NCI-H1092 treated with DMSO at 0.1 percent for 48 hours (cell line): ENCODE measurements at regions not wholly inside any gene's neighbourhood (a gene's known extent, or its start where the extent isn't known, plus 50 kb on each side); places are given as distances from the start of the nearest gene placed in this dataset.
"Not testable (repeated sequence)": the region's sequence is repeated elsewhere in the genome, so short reads cannot be mapped to it uniquely, and the experiment has no call there.

Experiments
- DNase-seq: peaks from one replicate; lab custom pipeline; 2025; lab: John Stamatoyannopoulos, UW

DNA sequence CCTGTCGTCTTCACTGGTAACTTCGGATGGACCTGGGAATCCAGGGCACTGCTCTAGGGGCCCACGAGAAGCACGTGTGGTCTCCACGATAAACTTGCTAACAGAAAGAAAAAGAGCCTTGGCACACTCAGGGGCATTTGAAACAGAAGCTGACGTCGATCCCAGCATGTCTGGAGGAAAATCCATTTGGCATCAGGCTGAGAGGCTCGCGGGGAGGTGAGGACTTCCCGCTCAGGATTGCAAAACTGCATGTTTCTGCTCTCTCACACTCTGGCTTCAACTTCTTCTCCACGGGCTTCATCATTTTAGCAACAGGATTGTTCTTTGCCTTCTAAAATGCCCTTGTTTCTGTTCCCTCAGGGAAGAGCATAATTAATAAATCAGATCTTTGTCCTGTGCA lies 181.7 kb upstream of the COPS8 start:
- no peak for DNase-seq

DNA sequence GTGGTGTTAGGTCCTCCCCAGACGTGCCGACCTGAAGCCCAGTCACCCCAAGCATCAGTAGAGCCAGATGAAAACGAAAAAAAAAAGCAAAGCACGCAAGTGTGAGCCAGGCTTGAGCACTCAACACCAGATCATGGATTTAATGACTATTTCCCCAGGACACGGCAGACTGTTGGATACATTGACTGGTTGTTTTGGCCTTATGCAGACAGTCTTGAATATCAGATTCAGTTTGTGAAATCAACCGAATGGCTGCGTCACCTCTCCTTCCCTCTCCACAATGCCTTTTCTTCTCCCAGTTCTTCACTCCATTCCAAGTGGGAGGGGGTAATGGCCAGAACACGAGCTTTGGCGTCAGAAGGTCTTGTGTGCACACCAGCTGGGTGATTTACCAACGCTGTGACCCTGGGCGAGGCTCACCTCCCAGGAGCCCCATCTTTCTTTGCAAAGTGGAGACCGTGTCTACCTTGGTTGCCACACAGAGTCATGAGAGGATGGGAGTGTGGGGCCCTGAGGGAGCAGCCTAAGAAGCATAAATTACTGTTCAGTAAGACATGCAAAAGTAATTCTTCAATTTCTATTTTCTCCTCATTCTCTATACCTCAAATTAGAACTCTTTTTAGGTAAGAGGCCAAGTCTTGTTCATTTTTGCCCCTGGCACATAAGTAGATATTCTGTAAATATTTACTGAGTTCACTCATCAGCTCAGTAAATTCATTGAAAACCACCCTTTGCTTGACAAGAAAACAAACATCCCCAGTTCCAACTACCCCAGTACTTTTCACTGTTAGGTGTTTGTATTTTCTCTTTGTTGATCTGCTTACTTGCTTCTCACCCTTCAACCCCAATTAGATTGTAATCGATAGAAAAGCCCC lies 181.1 kb upstream of the COPS8 start:
- DNase-seq: no peak

DNA sequence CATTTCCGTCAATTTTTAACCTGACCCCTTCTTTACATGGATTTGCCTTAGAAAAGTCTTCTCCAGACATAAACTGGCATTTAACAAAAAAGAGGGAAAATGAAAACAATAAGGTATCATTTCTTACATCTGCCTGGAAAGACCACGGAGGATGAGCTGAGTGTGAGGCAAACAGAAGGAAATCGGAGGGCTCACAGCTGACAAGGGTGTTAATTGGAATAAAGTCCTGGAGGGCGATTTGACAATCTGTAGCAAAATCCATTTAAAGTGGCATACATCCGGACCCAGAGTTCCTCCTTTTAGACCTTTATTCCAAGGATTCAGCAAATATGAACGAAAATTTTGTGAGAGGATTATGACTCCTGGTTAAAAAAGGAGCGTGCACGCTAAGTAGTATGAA lies 179.7 kb upstream of the COPS8 start:
- no peak for DNase-seq

DNA sequence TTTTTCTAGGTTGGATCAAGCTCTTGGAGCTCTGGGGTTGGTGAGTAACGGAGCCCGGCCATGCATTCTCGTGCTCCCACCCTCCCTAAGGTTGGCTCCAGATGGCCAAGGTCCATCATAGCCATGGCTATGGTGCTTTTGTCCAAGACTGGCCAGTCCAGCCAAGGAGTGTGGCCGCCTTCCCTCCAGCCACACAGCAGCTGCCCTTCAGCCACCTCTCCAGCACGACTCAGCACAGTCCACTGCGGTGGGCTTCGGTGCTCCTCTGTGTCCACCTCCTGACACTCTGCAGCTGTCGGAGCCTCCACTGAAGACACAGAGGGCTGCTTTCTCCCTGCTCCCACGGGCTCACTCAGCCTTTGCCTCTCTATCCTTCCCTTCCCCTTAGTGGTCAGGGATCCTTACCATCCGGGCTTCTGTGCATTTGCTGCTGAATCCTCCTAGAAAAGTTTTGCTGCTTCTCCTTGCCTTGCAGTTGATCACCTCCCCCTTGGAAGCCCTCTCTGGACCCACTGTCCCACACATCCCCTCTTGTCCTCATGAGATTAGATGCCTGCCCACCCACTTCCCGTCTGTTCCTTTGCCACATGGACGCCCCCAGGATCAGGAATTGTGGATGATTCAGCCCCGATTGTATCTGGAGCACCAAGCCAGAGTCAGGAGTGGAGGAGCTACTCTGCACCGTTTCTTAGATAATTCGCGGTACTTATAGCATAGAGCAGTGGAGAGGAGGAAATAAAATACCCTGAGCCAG lies 177.1 kb upstream of the COPS8 start:
- no peak for DNase-seq

DNA sequence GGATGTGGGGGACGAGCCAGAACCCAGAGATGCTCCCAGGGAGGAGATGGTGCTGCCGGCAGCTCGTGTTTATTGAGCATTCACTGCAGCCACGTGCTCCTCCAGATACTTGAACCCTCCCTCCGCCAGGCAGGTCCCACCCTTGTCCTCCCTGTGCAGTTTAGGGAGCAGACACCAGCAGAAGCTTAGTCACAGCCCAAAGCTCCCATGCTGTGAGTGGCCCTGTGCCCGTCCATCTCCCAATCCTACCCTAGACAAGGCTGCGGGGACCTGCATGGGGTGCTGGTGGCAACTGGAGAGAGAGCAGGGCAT lies 176.5 kb upstream of the COPS8 start:
- no peak for DNase-seq

DNA sequence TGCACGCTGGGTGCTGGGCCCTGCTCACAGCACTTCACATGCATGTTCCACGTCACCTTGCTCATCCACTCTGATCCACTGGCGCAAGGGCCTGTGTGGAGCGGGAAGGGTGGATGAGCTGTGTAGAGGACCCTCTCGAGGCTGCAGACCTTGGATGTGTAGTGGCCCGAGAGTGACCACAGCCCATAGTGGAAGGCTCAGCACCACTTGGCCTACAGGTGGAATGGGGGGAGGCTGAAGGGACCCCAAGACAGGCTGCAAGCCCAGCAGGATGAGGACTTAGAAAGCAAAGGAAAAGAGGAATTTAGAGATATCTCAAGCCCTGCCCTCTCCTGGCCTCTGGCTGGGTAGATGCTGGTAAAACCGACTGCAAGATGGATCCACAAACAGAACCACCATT lies 175.9 kb upstream of the COPS8 start:
- no peak for DNase-seq

DNA sequence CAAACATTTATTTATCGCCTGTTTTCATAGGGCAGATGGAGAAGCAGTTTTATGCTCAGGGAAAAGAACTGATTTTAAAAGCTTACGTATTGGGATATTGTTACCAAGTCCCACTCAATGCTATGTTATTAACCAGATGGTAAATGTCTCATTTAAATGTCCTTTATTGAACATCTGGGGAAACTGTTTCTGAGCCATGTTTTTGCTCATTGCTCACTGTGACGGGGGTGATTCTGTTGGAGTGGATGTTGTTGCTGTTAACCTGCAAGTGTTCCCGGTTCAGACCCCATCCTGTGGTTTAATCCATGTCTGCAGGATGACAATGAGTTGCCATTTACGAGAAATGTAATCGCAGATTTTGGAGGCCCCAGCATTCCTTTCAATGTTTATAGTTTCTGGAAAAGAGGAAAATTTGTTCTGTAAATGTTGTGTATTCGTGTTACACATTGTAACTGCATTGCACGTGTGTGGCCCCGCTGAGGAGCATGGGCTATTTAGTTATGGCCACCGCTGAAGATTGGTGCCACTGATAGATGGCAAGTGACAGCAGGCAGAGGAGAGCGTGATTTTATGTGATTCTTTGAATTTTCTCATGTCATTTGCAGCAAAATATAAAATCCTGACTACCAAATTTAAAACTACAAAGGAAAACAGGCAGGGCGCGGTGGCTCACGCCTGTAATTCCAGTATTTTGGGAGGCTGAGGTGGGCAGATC lies 174.8 kb upstream of the COPS8 start:
- DNase-seq: no peak

DNA sequence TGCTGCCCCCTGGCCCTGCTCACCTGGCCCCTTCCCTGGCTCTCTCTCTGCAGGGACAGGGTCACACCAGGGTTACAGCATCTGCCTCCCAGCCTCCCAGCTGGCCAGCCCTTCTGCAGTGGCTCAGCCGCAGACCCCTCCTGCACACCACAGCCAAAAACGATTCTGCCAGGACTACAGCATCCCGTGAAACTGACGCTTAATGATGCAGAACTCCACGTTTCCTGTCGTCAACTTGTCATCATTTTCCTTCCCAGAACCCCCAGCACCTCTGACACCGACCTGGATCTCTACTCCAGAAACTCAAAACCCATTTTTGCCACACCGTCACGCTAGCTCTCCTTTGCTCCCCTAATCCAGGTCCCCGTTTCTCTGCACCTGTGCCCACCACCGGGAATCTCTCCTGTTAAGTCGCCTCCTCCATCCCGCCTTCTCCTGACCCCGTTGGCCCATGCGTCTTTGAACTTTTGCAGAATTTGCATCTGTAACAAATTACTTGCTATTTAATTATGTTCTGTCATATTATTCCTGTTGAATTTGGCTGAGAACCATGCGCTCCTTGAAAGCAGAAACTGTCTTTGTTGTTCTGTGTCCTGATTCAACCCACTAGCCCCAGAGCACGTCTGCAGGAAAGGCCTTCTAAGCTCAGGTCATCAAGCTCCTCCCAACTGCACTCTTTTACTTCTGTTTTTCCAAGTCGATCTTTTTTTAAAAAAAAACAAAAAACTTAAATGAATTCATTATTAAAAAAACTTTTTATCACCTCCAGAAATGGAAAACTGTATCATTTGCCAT lies 173.2 kb upstream of the COPS8 start:
- DNase-seq: no peak

DNA sequence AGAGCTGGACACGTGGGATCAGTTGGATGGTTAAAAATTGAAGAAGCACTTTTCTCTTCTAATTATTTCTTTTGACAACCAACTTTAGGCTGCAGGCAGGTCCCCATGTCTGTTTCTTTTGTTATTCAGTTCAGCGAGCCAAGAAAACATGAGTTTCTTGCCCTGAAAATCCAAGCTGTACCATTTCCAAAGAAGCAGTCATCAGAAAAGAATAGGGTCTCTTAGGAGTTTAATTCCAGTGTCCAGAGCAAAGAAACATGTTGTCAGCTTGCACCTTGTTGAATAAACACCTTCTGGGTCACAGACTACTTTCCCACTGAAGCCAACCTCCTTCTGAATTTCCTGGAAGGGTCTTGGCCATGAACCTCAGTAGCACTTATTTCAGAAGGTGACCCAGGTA lies 170.5 kb upstream of the COPS8 start:
- DNase-seq: no peak

DNA sequence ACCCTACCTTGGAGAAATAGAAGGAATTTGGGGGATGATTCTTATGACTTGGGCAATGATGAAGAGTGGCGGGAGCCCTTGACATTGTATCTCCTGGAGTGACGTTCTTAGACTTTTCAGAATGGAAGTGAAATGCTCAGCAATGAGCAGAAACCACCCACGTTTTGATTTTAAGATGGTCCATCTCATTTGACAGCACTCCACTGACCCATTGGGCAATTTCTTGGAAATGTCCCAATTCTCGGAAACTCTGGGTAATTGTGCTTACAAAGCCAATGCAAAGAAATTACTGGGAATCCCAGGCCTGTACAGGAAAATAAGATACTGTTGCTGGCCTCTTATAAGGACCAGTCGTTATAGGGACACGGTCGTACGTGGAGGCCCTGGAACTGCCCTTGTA lies 170.0 kb upstream of the COPS8 start:
- no peak for DNase-seq

DNA sequence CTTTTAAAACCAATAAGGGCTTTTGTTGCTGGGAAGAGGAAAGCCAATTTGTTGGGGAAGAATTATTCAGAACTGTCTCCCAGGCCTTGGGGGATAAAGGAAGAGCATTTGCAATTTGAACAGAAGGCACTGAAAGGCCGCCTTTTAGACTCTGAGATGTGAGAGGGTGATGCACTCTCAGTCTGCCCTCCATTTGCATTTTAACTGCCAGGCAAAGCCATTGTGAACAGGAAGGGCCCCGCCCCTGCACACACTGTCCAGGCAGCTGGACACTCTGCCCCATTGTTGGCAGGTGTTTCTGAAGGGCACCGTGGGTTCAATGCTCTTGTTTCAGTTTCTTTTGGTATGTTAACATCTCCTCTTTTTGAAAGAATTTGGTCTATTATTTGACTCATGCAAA lies 169.5 kb upstream of the COPS8 start:
- peak; percentile 5 for DNase-seq

DNA sequence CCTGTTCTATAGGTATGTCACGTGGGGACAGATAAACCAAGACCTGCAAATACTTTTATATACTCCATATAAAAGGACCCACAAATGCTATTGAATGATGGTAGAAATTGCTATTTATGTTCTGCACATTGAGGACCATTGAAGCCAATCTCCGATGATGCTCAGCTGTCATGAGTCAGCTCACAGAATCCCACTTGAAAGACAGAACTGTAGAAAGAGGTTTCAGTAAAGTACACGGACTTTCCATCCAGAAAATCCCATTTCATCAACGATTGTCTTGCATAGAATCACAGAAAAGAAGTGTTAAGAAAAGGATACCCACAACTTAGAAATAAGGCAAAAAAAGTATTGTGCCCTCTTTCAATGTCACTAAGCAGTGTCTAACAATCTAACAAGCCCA lies 169.0 kb upstream of the COPS8 start:
- no peak for DNase-seq

DNA sequence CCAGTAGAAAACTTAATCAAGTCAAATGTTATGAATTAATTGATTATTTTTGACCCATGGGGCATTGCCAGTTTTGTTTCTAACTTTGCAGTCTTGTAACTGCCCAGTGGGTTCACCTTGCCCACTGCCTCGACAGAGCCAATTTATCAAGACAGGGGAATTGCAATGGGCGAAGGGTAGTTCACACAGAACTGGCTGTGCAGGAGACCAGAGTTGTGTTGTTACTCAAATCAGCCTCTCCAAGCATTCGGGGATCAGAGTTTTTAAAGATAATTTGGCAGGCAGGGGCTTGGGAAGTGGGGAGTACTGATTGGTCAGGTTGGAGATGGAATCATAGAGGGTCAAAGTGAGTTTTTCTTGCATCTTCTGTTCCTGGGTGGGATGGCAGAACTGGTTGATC lies 168.5 kb upstream of the COPS8 start:
- no peak for DNase-seq

DNA sequence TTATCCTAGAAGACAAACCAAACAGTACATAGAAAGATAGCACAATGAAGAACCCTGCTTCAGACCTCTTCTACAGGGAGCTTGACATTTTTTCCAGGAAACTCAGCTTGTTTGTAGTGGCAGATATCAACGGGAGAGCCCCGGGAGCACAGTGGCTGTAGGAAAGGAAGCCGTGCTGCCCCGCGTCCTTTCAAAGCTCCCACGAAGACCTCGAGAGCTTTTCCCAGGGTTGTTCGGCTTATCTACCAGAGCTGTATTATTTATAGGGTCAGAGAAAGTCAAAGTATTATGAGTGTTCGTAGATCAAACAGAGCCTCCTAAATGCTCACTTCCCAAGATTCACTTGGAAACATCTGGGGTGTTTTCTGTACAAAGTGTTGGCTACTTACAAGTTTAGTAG lies 167.1 kb upstream of the COPS8 start:
- no peak for DNase-seq

DNA sequence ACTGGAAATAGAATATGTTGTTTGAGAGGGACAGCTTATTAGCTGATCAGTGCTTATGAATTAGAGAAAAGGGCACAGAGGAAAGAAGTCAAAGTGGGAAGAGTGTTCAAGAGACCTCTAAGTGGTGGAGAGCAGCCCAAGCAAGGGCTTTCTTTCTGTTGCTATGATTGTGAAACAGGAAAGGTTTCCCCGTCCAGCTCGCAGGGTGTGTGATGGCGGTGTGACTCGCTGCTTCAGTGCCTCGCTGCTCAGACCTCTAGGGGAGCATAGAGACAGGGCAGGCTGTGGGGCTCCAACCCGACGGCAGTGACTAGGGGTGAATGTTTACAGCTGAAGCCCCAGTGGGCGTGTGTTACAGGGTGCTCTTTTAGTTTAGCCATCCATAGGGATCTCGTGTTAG lies 166.5 kb upstream of the COPS8 start:
- no peak for DNase-seq

DNA sequence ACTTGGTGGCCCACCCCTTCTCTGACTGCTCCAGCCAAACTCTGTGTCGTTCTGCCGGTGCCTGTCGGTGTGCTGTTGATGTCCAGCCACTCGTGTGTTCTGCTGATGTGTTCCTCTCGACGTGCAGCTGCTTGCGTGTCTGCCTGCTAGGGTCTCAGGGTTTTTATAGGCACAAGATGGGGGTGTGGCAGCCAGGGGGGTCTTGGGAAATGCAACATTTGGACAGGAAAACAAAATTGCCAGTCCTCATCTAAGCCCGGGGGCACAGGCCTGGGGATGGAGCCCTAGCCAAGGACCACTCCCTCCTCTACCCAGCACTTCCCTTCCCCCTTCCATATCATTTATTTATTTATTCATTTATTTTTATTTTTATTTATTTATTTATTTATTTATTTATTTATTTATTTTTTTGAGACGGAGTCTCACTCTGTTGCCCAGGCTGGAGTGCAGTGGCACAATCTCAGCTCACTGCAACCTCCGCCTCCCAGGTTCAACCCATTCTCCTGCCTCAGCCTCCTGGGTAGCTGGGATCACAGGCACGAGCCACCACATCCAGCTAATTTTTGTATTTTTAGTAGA lies 165.8 kb upstream of the COPS8 start:
- not testable (repeated sequence) for DNase-seq

DNA sequence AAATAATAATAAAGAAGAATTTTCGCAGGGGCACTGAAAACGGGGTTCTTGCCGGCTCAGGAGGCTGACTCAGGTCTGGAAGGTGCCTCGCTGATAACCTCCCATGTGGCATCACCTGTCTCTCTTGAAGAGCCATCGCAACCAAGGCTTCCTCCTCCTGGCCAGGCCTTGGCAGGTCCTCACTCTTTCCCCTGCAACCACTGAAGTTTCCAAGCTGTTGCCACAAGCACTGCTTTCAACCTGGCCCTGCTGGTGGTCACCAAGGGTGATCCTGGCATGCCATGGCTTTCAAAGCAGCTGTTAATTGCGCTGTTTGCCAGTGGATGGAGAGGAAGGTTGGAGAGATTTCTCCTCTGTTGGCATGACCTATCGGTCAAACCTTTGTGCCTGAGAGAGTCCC lies 163.6 kb upstream of the COPS8 start:
- no peak for DNase-seq

DNA sequence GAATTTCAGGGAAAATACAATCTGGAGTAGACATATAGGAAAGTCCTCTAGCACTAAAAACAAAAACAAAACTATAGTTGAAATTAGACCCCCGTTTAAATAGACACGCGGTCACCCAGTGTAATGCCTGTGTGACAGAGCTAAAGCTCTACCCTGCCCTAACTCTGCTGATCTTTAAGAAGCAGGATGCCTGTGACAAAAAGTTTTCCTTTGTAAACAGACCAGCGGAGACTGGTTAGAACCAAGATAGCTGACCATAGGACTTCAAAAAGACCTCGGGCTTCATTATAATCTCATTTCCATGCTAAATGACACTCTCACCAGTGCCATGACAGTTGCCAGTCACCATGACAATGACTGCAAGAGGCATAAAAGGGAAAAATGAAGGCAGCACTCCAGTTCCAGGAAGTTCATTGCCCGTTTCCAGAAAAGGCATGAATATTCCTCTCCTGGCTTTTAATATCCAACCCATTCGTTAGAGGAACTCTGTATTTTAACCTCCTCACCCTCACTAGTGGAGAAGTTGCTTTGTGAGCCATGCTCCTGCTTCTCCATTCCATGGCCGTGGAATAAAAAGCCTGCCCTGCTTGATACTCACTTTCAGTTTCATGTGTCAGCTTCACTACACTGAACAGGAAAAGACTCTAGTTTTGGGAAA lies 157.2 kb upstream of the COPS8 start:
- no peak for DNase-seq

DNA sequence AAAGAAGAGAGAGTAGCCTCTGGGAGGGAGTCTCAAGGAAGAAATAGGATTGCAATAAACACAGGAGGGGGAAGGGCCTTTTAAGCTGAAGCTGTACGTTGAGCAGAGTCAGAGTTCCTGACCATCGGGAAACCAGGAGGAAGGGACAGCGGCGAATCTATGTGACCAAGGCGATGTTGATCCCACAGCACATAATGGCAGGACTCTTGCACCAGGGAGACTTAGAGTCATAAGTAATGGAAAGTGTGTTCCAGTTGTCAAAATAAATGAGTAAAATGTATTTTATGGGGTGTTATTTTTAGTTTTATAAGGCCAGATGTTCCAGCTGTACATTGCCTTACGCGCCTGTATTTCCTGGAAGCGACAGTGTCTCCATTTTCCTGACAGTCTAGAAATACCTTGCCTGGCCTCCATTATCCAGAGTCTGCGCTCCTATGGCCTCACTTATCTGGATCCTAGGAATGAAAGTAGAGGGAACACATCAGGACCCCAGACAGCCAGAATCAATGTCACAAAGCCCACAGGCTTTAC lies 152.8 kb upstream of the COPS8 start:
- DNase-seq: no peak

DNA sequence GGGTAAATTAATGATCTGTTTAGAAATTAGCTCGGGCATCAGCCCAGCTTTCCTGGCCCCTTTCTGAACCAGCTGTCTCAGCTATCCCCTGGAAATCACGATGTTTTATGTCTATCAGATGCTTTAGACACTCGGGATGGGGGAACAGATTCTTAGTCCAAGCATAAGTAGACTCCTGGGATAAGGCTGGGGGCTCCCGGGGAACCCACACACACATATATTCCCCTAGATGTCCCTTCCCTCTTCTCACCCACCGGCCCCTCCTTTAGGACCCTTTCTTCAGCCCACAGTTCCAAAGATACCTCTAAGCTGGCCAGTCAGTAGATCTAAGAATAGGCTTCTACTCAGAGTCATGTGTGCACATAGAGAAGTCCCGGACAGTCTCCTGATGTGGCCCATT lies 151.5 kb upstream of the COPS8 start:
- DNase-seq: no peak

DNA sequence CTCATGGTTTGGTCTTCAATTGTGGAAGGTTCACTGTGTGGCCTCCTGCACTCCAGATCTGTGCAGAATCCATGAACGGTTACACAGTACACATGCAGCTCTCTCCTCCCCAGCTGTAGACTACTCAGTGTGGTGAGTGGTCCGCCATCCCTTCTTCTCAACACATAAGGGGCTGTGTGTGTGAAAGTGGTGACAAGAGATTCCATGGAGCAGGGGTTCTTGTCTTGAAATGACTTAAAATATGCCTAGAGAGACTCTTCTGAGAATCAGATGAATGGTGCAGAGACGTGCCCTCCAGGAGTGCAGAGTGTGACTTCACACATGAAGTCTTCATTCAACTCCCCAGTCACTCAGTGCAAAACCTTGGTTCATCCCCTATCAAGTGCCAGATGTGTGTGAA lies 151.0 kb upstream of the COPS8 start:
- no peak for DNase-seq
